B cell (primary cell): ENCODE measurements at regions not wholly inside any gene's neighbourhood (a gene's known extent, or its start where the extent isn't known, plus 50 kb on each side); places are given as distances from the start of the nearest gene placed in this dataset.

Experiments
- ATAC-seq: fragments of 200-7000 bp; cut with Tn5 transposase; one replicate; pipeline ENCODE4 v1.10.0; 2021; ENCODE audit warnings: low read depth, mild to moderate bottlenecking, moderate number of reproducible peaks, moderate library complexity
- CTCF ChIA-PET: fragments of 350-600 bp; sonication (Branson Sonifier 250); formaldehyde crosslinking; loops from one replicate; lab custom pipeline; 2021; ENCODE audit warnings: antibody characterized with exemption, inconsistent platforms; lab: Charles Lee
- POLR2A ChIA-PET: fragments of 350-600 bp; sonication (Branson Sonifier 250); formaldehyde crosslinking; loops from one replicate; lab custom pipeline; 2021; ENCODE audit warnings: antibody characterized with exemption; lab: Charles Lee
- DNase-seq: peaks from one replicate; pipeline ENCODE4 v3.0.0; 2013
- H2AFZ ChIP-seq: 2 replicates; pipeline ENCODE4 v1.6.1; 2012; ENCODE audit warnings: mild to moderate bottlenecking, low read depth, low read length; ENCODE audit not compliant: insufficient read depth, poor library complexity, severe bottlenecking
- H3K27ac ChIP-seq, 2 donors: 1 replicate in 1 of 2; 2 replicates in 1 of 2; pipeline ENCODE4 v1.5.1; 2012 to 2013; ENCODE audit warnings: low read length in 2 of 2, mild to moderate bottlenecking in 2 of 2, moderate library complexity in 1 of 2
- H3K27me3 ChIP-seq, 4 experiments: fragments of 200-600 bp in 1 of 4; sonication (generic) in 1 of 4; replicated peaks in 1 of 4; 1 replicate in 2 of 4; 2 replicates in 2 of 4; pipeline versions ENCODE4 v1.6.1 to v1.7.0; 2013 to 2016; ENCODE audit warnings: low read length in 3 of 4, mild to moderate bottlenecking in 2 of 4, mixed read lengths in 1 of 4, moderate library complexity in 1 of 4; ENCODE audit not compliant: insufficient read depth in 4 of 4, control insufficient read depth in 3 of 4; ENCODE audit errors: control extremely low read depth in 1 of 4
- H3K36me3 ChIP-seq, 2 experiments: replicated peaks in 1 of 2; 1 replicate in 1 of 2; 2 replicates in 1 of 2; pipeline versions ENCODE4 v1.6.1 to v1.7.1; 2013; ENCODE audit warnings: low read length in 1 of 2; ENCODE audit not compliant: insufficient read depth in 2 of 2, control insufficient read depth in 1 of 2; ENCODE audit errors: control extremely low read depth in 1 of 2, extremely low read depth in 1 of 2
- H3K4me1 ChIP-seq, 2 donors: fragments of 200-600 bp in 1 of 2; sonication (generic) in 1 of 2; 1 replicate in 1 of 2; 2 replicates in 1 of 2; pipeline versions ENCODE4 v1.5.1 to v1.6.1; 2013 to 2017; ENCODE audit warnings: low read length in 2 of 2; ENCODE audit not compliant: control insufficient read depth in 2 of 2, insufficient read depth in 2 of 2
- H3K4me2 ChIP-seq: replicated peaks from 2 replicates; pipeline ENCODE3; 2012; ENCODE audit warnings: mild to moderate bottlenecking, low read depth, low read length; ENCODE audit not compliant: poor library complexity, severe bottlenecking
- H3K4me3 ChIP-seq, 5 experiments: fragments of 200-600 bp in 1 of 5; sonication (generic) in 1 of 5; 1 replicate in 3 of 5; 2 replicates in 2 of 5; pipeline versions ENCODE4 v1.5.1 to v1.7.0; 2011 to 2016; ENCODE audit warnings: low read length in 4 of 5, mild to moderate bottlenecking in 4 of 5, low read depth in 2 of 5, control low read depth in 1 of 5, moderate library complexity in 1 of 5; ENCODE audit not compliant: insufficient read depth in 1 of 5; ENCODE audit errors: control extremely low read depth in 1 of 5, extremely low read depth in 1 of 5
- H3K79me2 ChIP-seq: fragments of 200-600 bp; sonication (generic); one replicate; pipeline ENCODE4 v1.6.0; 2016; ENCODE audit warnings: low read length; ENCODE audit not compliant: control insufficient read depth, insufficient read depth
- H3K9ac ChIP-seq: fragments of 200-600 bp; sonication (generic); 2 replicates; pipeline ENCODE4 v1.6.1; 2017; ENCODE audit warnings: mild to moderate bottlenecking, low read length, moderate library complexity
- H3K9me3 ChIP-seq, 3 donors: one replicate each; pipeline versions ENCODE4 v1.6.1 to v1.7.1; 2013; ENCODE audit warnings: low read length in 2 of 3; ENCODE audit not compliant: control insufficient read depth in 2 of 3, insufficient read depth in 1 of 3; ENCODE audit errors: control extremely low read depth in 1 of 3
- H4K20me1 ChIP-seq: 2 replicates; pipeline ENCODE4 v1.6.0; 2012; ENCODE audit warnings: mild to moderate bottlenecking, low read length; ENCODE audit not compliant: insufficient read depth, control insufficient read depth, poor library complexity, severe bottlenecking
- H3K27ac Mint-ChIP-seq: one replicate; pipeline ENCODE4 v1.8.0; 2021; ENCODE audit warnings: mixed read lengths
- H3K27me3 Mint-ChIP-seq: one replicate; pipeline ENCODE4 v1.8.0; 2021; ENCODE audit warnings: mixed read lengths
- H3K4me1 Mint-ChIP-seq: one replicate; pipeline ENCODE4 v1.8.0; 2021; ENCODE audit warnings: mixed read lengths
- H3K4me3 Mint-ChIP-seq: one replicate; pipeline ENCODE4 v1.8.0; 2021; ENCODE audit warnings: mixed read lengths
- H3K9me3 Mint-ChIP-seq: one replicate; pipeline ENCODE4 v1.8.0; 2022; ENCODE audit warnings: mixed read lengths; ENCODE audit not compliant: insufficient read depth
- EZH2 ChIP-seq: IDR thresholded peaks from 2 replicates; pipeline ENCODE4 v1.6.1; 2012; ENCODE audit warnings: borderline replicate concordance, low read depth, mild to moderate bottlenecking, moderate library complexity, low read length; ENCODE audit not compliant: insufficient read depth, poor library complexity, severe bottlenecking
- WGBS: methylation state at CpG from one replicate; pipeline ENCODE4 v1.1.5; 2013; ENCODE audit warnings: missing lambda C conversion rate; ENCODE audit not compliant: insufficient coverage; 5-methylcytosine and 5-hydroxymethylcytosine counted together
- intact Hi-C: fragments of 100-400 bp; cut with micrococcal nuclease; formaldehyde crosslinking; loops from one replicate; pipeline ENCODE4 v1.10.0; 2022
- TF ChIP-seq, protein P1 (sequence below): fragments of 200-600 bp; IDR thresholded peaks from one replicate; pipeline ENCODE4 v1.8.0; 2022; ENCODE audit warnings: antibody characterized with exemption, mild to moderate bottlenecking

DNA sequence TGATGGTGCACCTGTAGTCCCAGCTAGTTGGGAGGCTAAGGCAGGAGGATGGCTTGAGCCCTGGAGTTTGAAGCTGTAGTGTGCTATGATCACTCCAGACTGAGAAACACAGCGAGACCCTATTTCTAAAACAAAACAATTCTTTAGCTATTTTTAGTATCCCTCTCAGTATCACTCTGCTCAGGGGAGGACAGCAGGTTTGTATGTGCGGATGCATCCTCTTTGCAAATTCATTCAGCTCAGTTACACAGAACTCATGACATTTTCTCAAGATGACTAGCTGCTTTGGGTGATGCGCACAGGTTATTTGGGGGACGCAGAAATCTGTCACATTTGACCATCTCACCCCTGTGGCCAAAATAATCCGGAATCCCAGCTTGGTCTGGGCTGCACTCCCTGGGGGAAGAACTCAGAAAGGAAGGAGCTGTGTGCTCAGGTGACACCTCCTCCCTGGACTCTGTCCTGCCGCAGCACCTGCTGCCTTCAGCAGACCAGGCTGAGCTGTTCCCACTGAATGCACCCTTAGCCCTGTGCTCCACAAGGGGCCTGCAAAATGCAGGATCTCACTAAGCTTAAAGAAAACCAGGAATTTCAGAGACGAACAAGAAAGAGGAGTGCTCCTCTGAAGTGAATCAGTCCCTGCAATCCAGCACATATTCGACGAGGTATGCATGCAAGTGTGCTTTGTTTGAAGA, 89.5 kb upstream of the PGBD5 start:
- no peak overlapping the region for H3K27ac Mint-ChIP-seq
- no peak for ATAC-seq
- Histone ChIP-seq H3K36me3 (no peaks in the 10 kb centered on the region), H3K27ac (no peak overlapping the region), H3K4me3 (no peak overlapping the region), H2AFZ (no peak overlapping the region), H3K27me3 (no peaks in the 10 kb centered on the region), H4K20me1 (no peaks in the 10 kb centered on the region), H3K4me2 (no peak overlapping the region), H3K9me3 (no peaks in the 10 kb centered on the region), H3K4me1 (peaks cover 0 to 8% of the 10 kb centered on the region in 2 donors), H3K79me2 (no peaks in the 10 kb centered on the region), H3K9ac (no peak overlapping the region)
- H3K27me3 Mint-ChIP-seq = peaks cover 15% of the 10 kb centered on the region
- DNase-seq = no peak
- WGBS = 66% methylated on average over 5 of the region's 9 CpGs
- H3K9me3 Mint-ChIP-seq = no peaks in the 10 kb centered on the region
- ChIA-PET CTCF (no interaction called here), POLR2A (no interaction called here)
- peaks cover under 1% of the 10 kb centered on the region for H3K4me1 Mint-ChIP-seq
- no peak overlapping the region for H3K4me3 Mint-ChIP-seq
- intact Hi-C loops = no loop called here
- no peak for TF ChIP-seq EZH2
- TF ChIP-seq, protein P1, sequence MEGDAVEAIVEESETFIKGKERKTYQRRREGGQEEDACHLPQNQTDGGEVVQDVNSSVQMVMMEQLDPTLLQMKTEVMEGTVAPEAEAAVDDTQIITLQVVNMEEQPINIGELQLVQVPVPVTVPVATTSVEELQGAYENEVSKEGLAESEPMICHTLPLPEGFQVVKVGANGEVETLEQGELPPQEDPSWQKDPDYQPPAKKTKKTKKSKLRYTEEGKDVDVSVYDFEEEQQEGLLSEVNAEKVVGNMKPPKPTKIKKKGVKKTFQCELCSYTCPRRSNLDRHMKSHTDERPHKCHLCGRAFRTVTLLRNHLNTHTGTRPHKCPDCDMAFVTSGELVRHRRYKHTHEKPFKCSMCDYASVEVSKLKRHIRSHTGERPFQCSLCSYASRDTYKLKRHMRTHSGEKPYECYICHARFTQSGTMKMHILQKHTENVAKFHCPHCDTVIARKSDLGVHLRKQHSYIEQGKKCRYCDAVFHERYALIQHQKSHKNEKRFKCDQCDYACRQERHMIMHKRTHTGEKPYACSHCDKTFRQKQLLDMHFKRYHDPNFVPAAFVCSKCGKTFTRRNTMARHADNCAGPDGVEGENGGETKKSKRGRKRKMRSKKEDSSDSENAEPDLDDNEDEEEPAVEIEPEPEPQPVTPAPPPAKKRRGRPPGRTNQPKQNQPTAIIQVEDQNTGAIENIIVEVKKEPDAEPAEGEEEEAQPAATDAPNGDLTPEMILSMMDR = no peak

DNA sequence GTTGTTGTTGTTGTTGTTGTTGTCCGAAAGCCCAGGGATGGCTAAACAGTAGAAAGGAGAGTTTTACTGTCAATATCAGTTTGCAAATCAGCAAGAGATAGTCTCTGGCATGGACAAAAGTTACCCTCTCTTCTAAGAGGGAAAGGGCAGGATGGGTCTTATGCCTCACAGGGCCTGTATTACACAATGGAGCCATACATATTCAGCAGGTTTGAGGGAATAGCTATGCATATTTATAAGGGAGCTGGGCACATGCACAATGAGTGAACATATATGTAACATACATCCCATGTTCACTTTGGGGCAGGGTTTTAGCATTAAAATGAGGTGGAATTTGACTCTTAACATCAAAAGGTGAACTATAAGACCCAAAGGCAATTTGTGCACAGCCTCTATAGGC, 84.4 kb upstream of the PGBD5 start:
- H3K9me3 ChIP-seq = no peaks in the 10 kb centered on the region
- ATAC-seq = no peak
- H3K4me3 Mint-ChIP-seq = no peak overlapping the region
- H3K9me3 Mint-ChIP-seq = no peaks in the 10 kb centered on the region
- H3K79me2 ChIP-seq = no peaks in the 10 kb centered on the region
- ChIA-PET POLR2A (no interaction called here), CTCF (no interaction called here)
- no peaks in the 10 kb centered on the region for H4K20me1 ChIP-seq
- WGBS = 100% methylated on average over 1 of the region's 1 CpG
- no peaks in the 10 kb centered on the region for H3K27me3 ChIP-seq
- TF ChIP-seq, protein P1 = no peak
- no peak for TF ChIP-seq EZH2
- no peak overlapping the region for H3K4me2 ChIP-seq
- peaks cover 7% of the 10 kb centered on the region for H3K27me3 Mint-ChIP-seq
- peaks cover 30% of the 10 kb centered on the region for H3K4me1 Mint-ChIP-seq
- DNase-seq = no peak
- no peaks in the 10 kb centered on the region for H3K36me3 ChIP-seq
- no peak overlapping the region for H3K9ac ChIP-seq
- intact Hi-C loops = no loop called here
- no peak overlapping the region for H3K4me3 ChIP-seq
- H3K27ac ChIP-seq = no peak overlapping the region
- H3K4me1 ChIP-seq = peaks cover 19 to 40% of the 10 kb centered on the region in 2 donors
- H3K27ac Mint-ChIP-seq = no peak overlapping the region
- no peak overlapping the region for H2AFZ ChIP-seq
